ENCODE measurements at regions not wholly inside any gene's neighbourhood (a gene's known extent, or its start where the extent isn't known, plus 50 kb on each side); places are given as distances from the start of the nearest gene placed in this dataset.

GRCh38 chr6:47156196-47156595, 114.1 kb upstream of the ADGRF1 start:
- POLR2A ChIA-PET (ENCODE audit: partially characterized antibody): interaction anchor here (1.0 kb wide), 1 partner anchor 12 kb away, joined by 3 read pairs; no protein-coding TSS in a partner anchor
- H2BK20ac ChIP-seq (ENCODE audit: low read length): no peak overlapping the region

More at GRCh38 chr6:47156196-47156595, 114.1 kb upstream of the ADGRF1 start:
- TF ChIP-seq USF2 (IDR thresholded peaks at IDR 0.05; ENCODE audit: low read length): no peak
- TF ChIP-seq SIX5 (IDR thresholded peaks at IDR 0.05; ENCODE audit: low read depth, low read length): no peak
- TF ChIP-seq ASH2L (IDR thresholded peaks at IDR 0.05; ENCODE audit: low read length): no peak
- Histone ChIP-seq H3K18ac (ENCODE audit: extremely low read depth, low read length) (no peak overlapping the region), H2BK15ac (ENCODE audit: low read length) (no peak overlapping the region), H4K91ac (replicated peaks; ENCODE audit: insufficient read length, low read length) (no peak overlapping the region), H3K4ac (replicated peaks; ENCODE audit: insufficient read length, low read depth, low read length) (no peak overlapping the region), H3K9ac (replicated peaks in 1 of 4; ENCODE audit: extremely low read depth in 1 of 4, low read depth in 3 of 4, low read length in 3 of 4) (no peak overlapping the region), H4K5ac (ENCODE audit: insufficient read length, low read depth, low read length) (no peak overlapping the region), H3K23me2 (ENCODE audit: low read depth, low read length) (no peaks in the 10 kb centered on the region; the same call in 1 of the 2 replicates), H3K14ac (ENCODE audit: insufficient read length) (no peak overlapping the region), H2BK5ac (ENCODE audit: low read depth, low read length) (no peak overlapping the region), H3K27ac (ENCODE audit: low read depth, low read length) (no peak overlapping the region), H3K9me3 (ENCODE audit: insufficient read depth in 2 of 2, low read depth in 1 of 2, low read length in 1 of 2) (no peaks in the 10 kb centered on the region), H2AFZ (ENCODE audit: low read length) (peak overlapping the region; percentile 77; the same call in 1 of the 2 replicates), H3K27me3 (replicated peaks in 1 of 4; ENCODE audit: control insufficient read depth in 3 of 4, extremely low read depth in 1 of 4, insufficient read depth in 3 of 4, low read length in 3 of 4) (no peaks in the 10 kb centered on the region), H3K36me3 (ENCODE audit: control insufficient read depth in 2 of 4, insufficient read depth in 4 of 4, low read length in 3 of 4) (no peaks in the 10 kb centered on the region), H2BK120ac (replicated peaks; ENCODE audit: low read depth, low read length) (no peak overlapping the region), H3K4me1 (replicated peaks in 1 of 4; ENCODE audit: control insufficient read depth in 3 of 4, insufficient read depth in 4 of 4, low read length in 3 of 4) (peaks cover 0 to 8% (median 1%) of the 10 kb centered on the region in 4 experiments; a peak in 3 of 7 replicates), H3K79me2 (ENCODE audit: control insufficient read depth in 1 of 2, insufficient read depth in 2 of 2, low read length in 2 of 2) (no peaks in the 10 kb centered on the region), H3K4me3 (ENCODE audit: extremely low read depth in 1 of 4, insufficient read depth in 2 of 4, low read depth in 3 of 4, low read length in 4 of 4) (no peak overlapping the region), H2AK5ac (ENCODE audit: low read depth, low read length) (no peak overlapping the region), H3K4me2 (ENCODE audit: insufficient read depth in 1 of 2, low read depth in 2 of 2, low read length in 2 of 2) (no peak overlapping the region), H3K79me1 (ENCODE audit: low read depth, low read length) (no peaks in the 10 kb centered on the region), H3K56ac (replicated peaks; ENCODE audit: insufficient read length, low read depth, low read length) (no peak overlapping the region), H4K20me1 (replicated peaks in 1 of 2; ENCODE audit: control insufficient read depth in 1 of 2, insufficient read depth in 2 of 2, low read length in 2 of 2) (no peaks in the 10 kb centered on the region), H2BK12ac (ENCODE audit: low read depth, low read length) (no peak overlapping the region), H4K8ac (ENCODE audit: extremely low read depth, insufficient read depth, low read length) (no peak overlapping the region), H3K23ac (ENCODE audit: insufficient read length) (no peak overlapping the region)
- DNase-seq (ENCODE audit: low read depth in 1 of 2, low spot score in 2 of 2) (peak in 1 of 2 experiments; percentile 16), FAIRE-seq (no peak)
- 96% methylated on average over 4 of the region's 4 CpGs; no CpG with 5 or more reads in 1 of the 2 experiments for WGBS, 2 experiments (ENCODE audit: extremely low coverage in 1 of 2, insufficient coverage in 1 of 2, insufficient read length in 1 of 2, insufficient replicate concordance in 2 of 2, low coverage in 1 of 2, low lambda C conversion rate in 2 of 2, missing lambda C conversion rate in 1 of 2)
- CTCF ChIA-PET (ENCODE audit: partially characterized antibody): interaction anchor here (0.6 to 1.3 kb wide), 3 partner anchors 11 to 621 kb away, joined by 3 to 4 read pairs (median 3); no protein-coding TSS in a partner anchor
